GM19328 (cell line): ENCODE measurements at regions not wholly inside any gene's neighbourhood (a gene's known extent, or its start where the extent isn't known, plus 50 kb on each side); places are given as distances from the start of the nearest gene placed in this dataset.
"Not testable (repeated sequence)": the region's sequence is repeated elsewhere in the genome, so short reads cannot be mapped to it uniquely, and the experiment has no call there.

Experiments used
- ATAC-seq: cut with Tn5 transposase; IDR thresholded peaks from one replicate; pipeline ENCODE4 v1.9.1; 2021; ENCODE audit warnings: mild to moderate bottlenecking, moderate library complexity; ENCODE audit not compliant: unreplicated experiment

GRCh38 chr2:56018267-56018666 lies 94.7 kb upstream of the EFEMP1 start:
- ATAC-seq, result no peak

- no peak for ATAC-seq
Observed at GRCh38 chr2:56021136-56021474, 97.5 kb upstream of the EFEMP1 start.

GRCh38 chr2:56021579-56021978 lies 98.0 kb upstream of the EFEMP1 start:
- no peak for ATAC-seq

- no peak for ATAC-seq
Observed at GRCh38 chr2:56025469-56026193, 102.0 kb upstream of the EFEMP1 start.

GRCh38 chr2:56026828-56027227 lies 103.2 kb upstream of the EFEMP1 start:
- ATAC-seq, result no peak

GRCh38 chr2:56030062-56030461 lies 106.5 kb upstream of the EFEMP1 start:
- no peak for ATAC-seq

- ATAC-seq, result no peak
Observed at GRCh38 chr2:56030901-56031300, 107.3 kb upstream of the EFEMP1 start.

- no peak for ATAC-seq
Observed at GRCh38 chr2:56034258-56034657, 110.7 kb upstream of the EFEMP1 start.

GRCh38 chr2:56040189-56040588 lies 116.6 kb upstream of the EFEMP1 start:
- no peak for ATAC-seq

- ATAC-seq, result no peak
Observed at GRCh38 chr2:56040834-56041233, 117.3 kb upstream of the EFEMP1 start.

- ATAC-seq, result no peak
Observed at GRCh38 chr2:56047136-56047535, 123.6 kb upstream of the EFEMP1 start.

- no peak for ATAC-seq
Observed at GRCh38 chr2:56049233-56049845, 125.8 kb upstream of the EFEMP1 start.

- ATAC-seq, result no peak
Observed at GRCh38 chr2:56053679-56054078, 130.1 kb upstream of the EFEMP1 start.

GRCh38 chr2:56055405-56055804 lies 128.4 kb upstream of the CCDC85A start:
- no peak for ATAC-seq

GRCh38 chr2:56061327-56061726 lies 122.5 kb upstream of the CCDC85A start:
- ATAC-seq, result not testable (repeated sequence)

GRCh38 chr2:56068746-56069145 lies 115.0 kb upstream of the CCDC85A start:
- ATAC-seq, result no peak

GRCh38 chr2:56077359-56077915 lies 106.4 kb upstream of the CCDC85A start:
- no peak for ATAC-seq

GRCh38 chr2:56082665-56083064 lies 101.1 kb upstream of the CCDC85A start:
- no peak for ATAC-seq

GRCh38 chr2:56084111-56084901 lies 99.5 kb upstream of the CCDC85A start:
- no peak for ATAC-seq

- no peak for ATAC-seq
Observed at GRCh38 chr2:56086336-56086735, 97.5 kb upstream of the CCDC85A start.

- no peak for ATAC-seq
Observed at GRCh38 chr2:56088411-56088810, 95.4 kb upstream of the CCDC85A start.

GRCh38 chr2:56089931-56090330 lies 93.9 kb upstream of the CCDC85A start:
- no peak for ATAC-seq
